H1 (cell line): ENCODE measurements at regions not wholly inside any gene's neighbourhood (a gene's known extent, or its start where the extent isn't known, plus 50 kb on each side); places are given as distances from the start of the nearest gene placed in this dataset.

Experiments
- CREB1 ChIP-seq: IDR thresholded peaks from 2 replicates; pipeline ENCODE4 v1.6.1; 2012; ENCODE audit warnings: inconsistent platforms
- HDAC6 ChIP-seq: IDR thresholded peaks from one replicate; pipeline ENCODE4 v1.7.1; 2012; ENCODE audit warnings: low read depth, mild to moderate bottlenecking, inconsistent platforms, low read length, moderate library complexity
- KDM4A ChIP-seq: IDR thresholded peaks from one replicate; pipeline ENCODE4 v1.7.1; 2012; ENCODE audit warnings: low read depth, mild to moderate bottlenecking, moderate library complexity, low read length, inconsistent platforms; ENCODE audit not compliant: severe bottlenecking
- POLR2AphosphoS5 ChIP-seq: IDR thresholded peaks from 2 replicates; pipeline ENCODE4 v1.6.1; 2011; ENCODE audit warnings: low read depth, low read length
- SP4 ChIP-seq: IDR thresholded peaks from 2 replicates; pipeline ENCODE4 v1.6.1; 2012; ENCODE audit warnings: low read length, inconsistent platforms

GRCh38 chr3:181913254-181913653, 201.5 kb downstream of the SOX2 start (continued):
- TF ChIP-seq KDM4A (no peak), POLR2AphosphoS5 (no peak), CREB1 (no peak), HDAC6 (no peak), SP4 (no peak)
